ENCODE measurements at regions not wholly inside any gene's neighbourhood (a gene's known extent, or its start where the extent isn't known, plus 50 kb on each side); places are given as distances from the start of the nearest gene placed in this dataset.

- CTCF ChIA-PET = no interaction called here
- POLR2A ChIA-PET = no interaction called here
These were observed 372.8 kb upstream of the MGMT start for GRCh38 chr10:129094233-129094632.

GRCh38 chr10:129094861-129095260 lies 372.2 kb upstream of the MGMT start:
- CTCF ChIA-PET = no interaction called here

GRCh38 chr10:129095680-129096064 lies 371.4 kb upstream of the MGMT start:
- ChIA-PET POLR2A (no interaction called here), CTCF (no interaction called here)

More at GRCh38 chr10:129094861-129095260, 372.2 kb upstream of the MGMT start:
- POLR2A ChIA-PET = no interaction called here

GRCh38 chr10:129096065-129096984 lies 370.7 kb upstream of the MGMT start:
- POLR2A ChIA-PET = no interaction called here
- CTCF ChIA-PET = no interaction called here

- ChIA-PET POLR2A (interaction anchor here (0.6 kb wide), 1 partner anchor 36 kb away, joined by 6 read pairs; no protein-coding TSS in a partner anchor), CTCF (no interaction called here)
These were observed 369.2 kb upstream of the MGMT start for GRCh38 chr10:129097776-129098330.

GRCh38 chr10:129098517-129098916 lies 368.5 kb upstream of the MGMT start:
- CTCF ChIA-PET = no interaction called here

GRCh38 chr10:129099486-129099885 lies 367.6 kb upstream of the MGMT start:
- ChIA-PET POLR2A (no interaction called here), CTCF (no interaction called here)

More at GRCh38 chr10:129098517-129098916, 368.5 kb upstream of the MGMT start:
- POLR2A ChIA-PET = no interaction called here

- ChIA-PET CTCF (no interaction called here), POLR2A (no interaction called here)
These were observed 367.0 kb upstream of the MGMT start for GRCh38 chr10:129099992-129100391.

GRCh38 chr10:129101232-129101980 lies 365.6 kb upstream of the MGMT start:
- POLR2A ChIA-PET = no interaction called here
- CTCF ChIA-PET = no interaction called here

GRCh38 chr10:129102906-129103693 lies 363.9 kb upstream of the MGMT start:
- CTCF ChIA-PET = no interaction called here

GRCh38 chr10:129104266-129105045 lies 362.6 kb upstream of the MGMT start:
- ChIA-PET CTCF (no interaction called here), POLR2A (no interaction called here)

More at GRCh38 chr10:129102906-129103693, 363.9 kb upstream of the MGMT start:
- POLR2A ChIA-PET = no interaction called here

GRCh38 chr10:129105266-129105665 lies 361.8 kb upstream of the MGMT start:
- ChIA-PET CTCF (no interaction called here), POLR2A (no interaction called here)

GRCh38 chr10:129106314-129106713 lies 360.7 kb upstream of the MGMT start:
- POLR2A ChIA-PET = no interaction called here
- CTCF ChIA-PET = no interaction called here

GRCh38 chr10:129107525-129107924 lies 359.5 kb upstream of the MGMT start:
- CTCF ChIA-PET = interaction anchor here (0.6 kb wide), 1 partner anchor 76 kb away, joined by 3 read pairs; no protein-coding TSS in a partner anchor
- POLR2A ChIA-PET = no interaction called here

- POLR2A ChIA-PET = no interaction called here
- CTCF ChIA-PET = no interaction called here
These were observed 358.7 kb upstream of the MGMT start for GRCh38 chr10:129108378-129108777.

- ChIA-PET POLR2A (no interaction called here), CTCF (no interaction called here)
These were observed 358.0 kb upstream of the MGMT start for GRCh38 chr10:129108994-129109393.

GRCh38 chr10:129110780-129111179 lies 356.3 kb upstream of the MGMT start:
- CTCF ChIA-PET = no interaction called here
- POLR2A ChIA-PET = no interaction called here

- ChIA-PET POLR2A (no interaction called here), CTCF (no interaction called here)
These were observed 355.1 kb upstream of the MGMT start for GRCh38 chr10:129111922-129112321.

GRCh38 chr10:129114588-129114987 lies 352.5 kb upstream of the MGMT start:
- POLR2A ChIA-PET = no interaction called here
- CTCF ChIA-PET = no interaction called here

All from activated CD8-positive, alpha-beta memory T cell treated with anti-CD3 and anti-CD28 coated beads for 36 hours (primary cell).